ENCODE measurements at regions not wholly inside any gene's neighbourhood (a gene's known extent, or its start where the extent isn't known, plus 50 kb on each side); places are given as distances from the start of the nearest gene placed in this dataset.

DNA sequence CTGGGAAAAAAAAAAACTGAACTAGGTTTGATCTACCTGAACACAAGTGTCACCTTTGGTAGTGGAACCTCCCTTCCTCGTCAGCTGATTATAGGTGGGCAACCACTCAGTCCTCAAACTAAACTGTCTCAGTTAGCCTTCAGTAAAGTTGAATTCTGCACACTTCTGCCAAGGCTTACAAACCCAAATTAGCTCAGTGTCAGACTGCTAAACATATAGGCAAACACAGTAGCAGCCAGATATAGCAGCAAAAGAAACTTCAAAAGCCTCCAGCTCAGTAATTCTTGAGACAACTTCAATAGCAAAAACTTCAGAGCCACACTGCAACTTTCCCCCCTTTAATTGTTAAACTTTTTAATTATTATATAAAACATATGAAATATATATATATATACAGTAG, 956.9 kb downstream of the XPNPEP1 start:
- TF ChIP-seq SRF (IDR thresholded peaks at IDR 0.05; ENCODE audit: low read depth) (no peak), ATF3 (IDR thresholded peaks at IDR 0.05) (no peak), EGR1 (IDR thresholded peaks at IDR 0.05; ENCODE audit: low read depth) (no peak), CBX3 (IDR thresholded peaks at IDR 0.05; ENCODE audit: low read depth) (no peak), RAD21 (IDR thresholded peaks at IDR 0.05; ENCODE audit: low read depth) (no peak), ELF1 (IDR thresholded peaks at IDR 0.05; ENCODE audit: borderline replicate concordance, low read depth) (no peak), POLR2A (IDR thresholded peaks at IDR 0.05; ENCODE audit: borderline replicate concordance, extremely low read depth, insufficient read depth, insufficient read length) (no peak), TCF7L2 (IDR thresholded peaks at IDR 0.05; ENCODE audit: borderline replicate concordance, extremely low read depth, insufficient read depth, insufficient read length) (no peak), SIN3A (IDR thresholded peaks at IDR 0.05; ENCODE audit: low read depth) (no peak)
- TF ChIP-seq, protein P1, sequence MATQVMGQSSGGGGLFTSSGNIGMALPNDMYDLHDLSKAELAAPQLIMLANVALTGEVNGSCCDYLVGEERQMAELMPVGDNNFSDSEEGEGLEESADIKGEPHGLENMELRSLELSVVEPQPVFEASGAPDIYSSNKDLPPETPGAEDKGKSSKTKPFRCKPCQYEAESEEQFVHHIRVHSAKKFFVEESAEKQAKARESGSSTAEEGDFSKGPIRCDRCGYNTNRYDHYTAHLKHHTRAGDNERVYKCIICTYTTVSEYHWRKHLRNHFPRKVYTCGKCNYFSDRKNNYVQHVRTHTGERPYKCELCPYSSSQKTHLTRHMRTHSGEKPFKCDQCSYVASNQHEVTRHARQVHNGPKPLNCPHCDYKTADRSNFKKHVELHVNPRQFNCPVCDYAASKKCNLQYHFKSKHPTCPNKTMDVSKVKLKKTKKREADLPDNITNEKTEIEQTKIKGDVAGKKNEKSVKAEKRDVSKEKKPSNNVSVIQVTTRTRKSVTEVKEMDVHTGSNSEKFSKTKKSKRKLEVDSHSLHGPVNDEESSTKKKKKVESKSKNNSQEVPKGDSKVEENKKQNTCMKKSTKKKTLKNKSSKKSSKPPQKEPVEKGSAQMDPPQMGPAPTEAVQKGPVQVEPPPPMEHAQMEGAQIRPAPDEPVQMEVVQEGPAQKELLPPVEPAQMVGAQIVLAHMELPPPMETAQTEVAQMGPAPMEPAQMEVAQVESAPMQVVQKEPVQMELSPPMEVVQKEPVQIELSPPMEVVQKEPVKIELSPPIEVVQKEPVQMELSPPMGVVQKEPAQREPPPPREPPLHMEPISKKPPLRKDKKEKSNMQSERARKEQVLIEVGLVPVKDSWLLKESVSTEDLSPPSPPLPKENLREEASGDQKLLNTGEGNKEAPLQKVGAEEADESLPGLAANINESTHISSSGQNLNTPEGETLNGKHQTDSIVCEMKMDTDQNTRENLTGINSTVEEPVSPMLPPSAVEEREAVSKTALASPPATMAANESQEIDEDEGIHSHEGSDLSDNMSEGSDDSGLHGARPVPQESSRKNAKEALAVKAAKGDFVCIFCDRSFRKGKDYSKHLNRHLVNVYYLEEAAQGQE (IDR thresholded peaks at IDR 0.05; ENCODE audit: low read depth) = no peak
- TF ChIP-seq, protein P2, sequence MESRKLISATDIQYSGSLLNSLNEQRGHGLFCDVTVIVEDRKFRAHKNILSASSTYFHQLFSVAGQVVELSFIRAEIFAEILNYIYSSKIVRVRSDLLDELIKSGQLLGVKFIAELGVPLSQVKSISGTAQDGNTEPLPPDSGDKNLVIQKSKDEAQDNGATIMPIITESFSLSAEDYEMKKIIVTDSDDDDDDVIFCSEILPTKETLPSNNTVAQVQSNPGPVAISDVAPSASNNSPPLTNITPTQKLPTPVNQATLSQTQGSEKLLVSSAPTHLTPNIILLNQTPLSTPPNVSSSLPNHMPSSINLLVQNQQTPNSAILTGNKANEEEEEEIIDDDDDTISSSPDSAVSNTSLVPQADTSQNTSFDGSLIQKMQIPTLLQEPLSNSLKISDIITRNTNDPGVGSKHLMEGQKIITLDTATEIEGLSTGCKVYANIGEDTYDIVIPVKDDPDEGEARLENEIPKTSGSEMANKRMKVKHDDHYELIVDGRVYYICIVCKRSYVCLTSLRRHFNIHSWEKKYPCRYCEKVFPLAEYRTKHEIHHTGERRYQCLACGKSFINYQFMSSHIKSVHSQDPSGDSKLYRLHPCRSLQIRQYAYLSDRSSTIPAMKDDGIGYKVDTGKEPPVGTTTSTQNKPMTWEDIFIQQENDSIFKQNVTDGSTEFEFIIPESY (IDR thresholded peaks at IDR 0.05; ENCODE audit: extremely low read depth, insufficient replicate concordance, low read length) = no peak
- Histone ChIP-seq H3K27ac (ENCODE audit: low read depth, low read length) (no peak overlapping the region), H3K79me2 (ENCODE audit: insufficient read depth, low read length) (no peaks in the 10 kb centered on the region), H3K9me2 (ENCODE audit: insufficient read depth) (no peaks in the 10 kb centered on the region), H3K4me2 (ENCODE audit: low read length) (no peak overlapping the region), H3K4me1 (ENCODE audit: control insufficient read depth in 1 of 2, insufficient read depth in 2 of 2, low read length in 2 of 2) (no peaks in the 10 kb centered on the region), H3K9ac (ENCODE audit: low read length) (no peak overlapping the region), H3K9me3 (ENCODE audit: control insufficient read depth in 1 of 2, insufficient read depth in 1 of 2, low read depth in 1 of 2, low read length in 2 of 2) (peaks cover 34 to 39% of the 10 kb centered on the region in 2 experiments; a peak in 3 of 4 replicates), H3K27me3 (ENCODE audit: insufficient read depth, low read length) (no peaks in the 10 kb centered on the region), H3K4me3 (replicated peaks in 1 of 2; ENCODE audit: low read depth in 1 of 2, low read length in 2 of 2) (no peak overlapping the region), H3K36me3 (ENCODE audit: control insufficient read depth in 1 of 2, insufficient read depth in 2 of 2, low read length in 2 of 2) (no peaks in the 10 kb centered on the region), H4K20me1 (ENCODE audit: insufficient read depth) (no peaks in the 10 kb centered on the region), H2AFZ (ENCODE audit: low read depth, low read length, poor library complexity, severe bottlenecking) (no peak overlapping the region)
- intact Hi-C loops (cut with micrococcal nuclease) = no loop called here
- CTCF ChIA-PET = no interaction called here
- POLR2A ChIA-PET = no interaction called here
- ATAC-seq = no peak
- no peak for DNase-seq (ENCODE audit: low read depth, low spot score)
- BruUV-seq (replicated peaks) = no TSS peak
- RAD21 ChIA-PET (ENCODE audit: low non-redundant PET in 1 of 2, low total read pairs in 2 of 2, uncharacterized antibody in 2 of 2, unreplicated experiment in 2 of 2) = no interaction called here

All from HCT116 (cell line).